KG1 (cell line): ENCODE measurements at regions not wholly inside any gene's neighbourhood (a gene's known extent, or its start where the extent isn't known, plus 50 kb on each side); places are given as distances from the start of the nearest gene placed in this dataset.

ENCODE experiments used
- DNase-seq: peaks from one replicate; lab custom pipeline; 2025; lab: John Stamatoyannopoulos, UW

DNA sequence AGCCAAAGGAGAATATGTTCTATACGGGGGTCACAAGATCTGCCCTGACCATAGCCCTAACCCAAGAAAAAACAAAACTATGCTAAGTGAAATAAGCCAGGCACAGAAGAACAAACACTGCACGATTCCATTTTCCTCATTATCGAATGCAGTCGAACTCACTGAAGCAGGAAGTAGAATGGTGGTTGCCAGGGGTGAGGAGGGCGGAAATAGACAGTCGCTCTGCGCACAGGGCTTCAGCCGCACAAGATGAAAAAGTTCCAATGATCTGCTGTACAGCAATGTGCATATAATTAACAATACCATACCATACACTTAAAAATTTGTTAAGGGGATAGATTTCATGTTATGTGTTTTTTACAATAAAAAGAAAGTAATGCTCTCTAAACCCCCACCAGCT, 257.7 kb downstream of the TXNL1 start:
- no peak for DNase-seq

DNA sequence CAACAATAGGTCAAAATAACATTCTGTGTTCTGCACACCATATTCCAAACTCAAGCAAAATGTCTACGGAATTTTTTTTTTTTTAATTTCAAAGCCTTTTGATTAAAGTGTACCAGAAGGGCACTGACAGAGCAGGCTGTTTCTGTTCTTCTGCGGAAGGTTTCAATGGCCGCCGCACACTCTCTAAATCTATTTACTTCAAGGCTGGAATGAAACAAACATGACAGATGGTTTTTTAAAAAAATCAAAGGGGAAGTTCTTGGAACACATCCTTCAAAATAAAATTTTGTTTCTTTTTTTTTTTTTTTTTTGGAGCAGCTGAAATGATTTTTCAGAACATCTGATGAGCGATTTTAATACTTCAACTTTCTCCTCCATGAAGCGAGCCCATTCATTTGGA, 259.1 kb downstream of the TXNL1 start:
- no peak for DNase-seq

DNA sequence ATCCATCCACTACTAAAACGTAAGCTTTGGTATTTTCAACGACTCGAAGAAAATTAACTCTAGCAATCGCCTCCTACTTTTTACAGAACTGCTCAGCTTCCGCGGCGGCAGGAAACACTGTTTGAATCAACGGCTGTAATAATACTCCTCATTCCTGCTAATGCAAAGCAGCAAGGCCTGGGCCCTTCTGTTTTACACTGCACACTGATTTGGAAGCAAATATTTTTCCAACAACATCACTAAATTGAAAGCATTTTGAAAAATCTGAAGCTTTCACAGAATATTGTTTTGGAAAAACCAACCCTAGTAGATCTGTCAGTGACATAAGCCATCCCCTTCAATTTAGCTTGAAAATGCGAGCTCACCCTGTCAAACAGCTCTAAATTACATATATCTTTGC, 261.2 kb downstream of the TXNL1 start:
- DNase-seq, result no peak

DNA sequence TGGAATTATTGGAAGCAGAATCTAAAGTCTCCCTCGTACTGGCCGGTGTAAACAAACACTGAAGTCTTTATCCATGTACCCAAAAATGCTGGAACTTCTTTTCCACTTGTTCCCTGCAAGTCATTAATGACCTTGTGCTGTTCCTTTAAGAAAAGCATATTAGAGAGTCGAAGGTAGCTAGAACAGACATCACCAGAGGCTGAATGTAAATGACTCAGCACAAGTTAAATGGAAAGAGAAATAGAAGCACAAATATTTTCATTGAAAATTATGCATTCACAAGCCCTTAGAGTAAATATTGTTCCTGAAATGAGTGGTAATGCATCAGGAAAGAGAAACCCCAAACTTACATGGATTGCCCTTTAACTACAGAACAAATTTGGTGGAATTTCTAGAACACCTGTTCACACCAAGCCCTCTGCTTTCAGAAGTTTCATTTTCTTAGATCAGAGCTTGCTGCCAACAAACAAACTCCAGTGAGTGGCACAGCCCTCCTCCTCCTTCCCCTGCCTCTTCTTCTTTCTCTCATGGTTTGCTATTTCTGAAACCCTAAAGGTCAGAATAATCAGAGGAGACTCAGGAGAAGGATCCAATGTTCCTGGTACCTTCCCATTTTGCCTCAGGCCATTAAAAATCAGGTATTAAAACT, 264.3 kb downstream of the TXNL1 start:
- DNase-seq, result no peak

DNA sequence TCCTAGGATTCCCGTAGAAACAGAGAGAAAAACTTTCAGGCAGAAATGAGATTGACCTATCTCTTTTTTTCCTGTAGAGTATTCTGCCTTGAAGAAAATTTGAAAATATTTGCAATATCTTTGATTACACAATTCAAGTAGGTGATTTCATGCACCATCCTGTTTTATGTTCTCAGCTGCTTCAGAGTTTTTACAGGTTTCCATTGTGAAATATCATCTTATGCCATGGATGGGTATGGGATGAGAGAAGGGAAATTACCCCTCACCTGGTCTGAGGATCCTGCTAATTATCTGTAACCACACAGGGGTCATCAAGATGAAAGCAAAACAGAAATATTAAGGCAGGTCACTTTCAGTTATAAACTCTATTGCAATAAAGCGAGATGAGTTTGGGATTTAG, 264.8 kb downstream of the TXNL1 start:
- DNase-seq, result no peak

DNA sequence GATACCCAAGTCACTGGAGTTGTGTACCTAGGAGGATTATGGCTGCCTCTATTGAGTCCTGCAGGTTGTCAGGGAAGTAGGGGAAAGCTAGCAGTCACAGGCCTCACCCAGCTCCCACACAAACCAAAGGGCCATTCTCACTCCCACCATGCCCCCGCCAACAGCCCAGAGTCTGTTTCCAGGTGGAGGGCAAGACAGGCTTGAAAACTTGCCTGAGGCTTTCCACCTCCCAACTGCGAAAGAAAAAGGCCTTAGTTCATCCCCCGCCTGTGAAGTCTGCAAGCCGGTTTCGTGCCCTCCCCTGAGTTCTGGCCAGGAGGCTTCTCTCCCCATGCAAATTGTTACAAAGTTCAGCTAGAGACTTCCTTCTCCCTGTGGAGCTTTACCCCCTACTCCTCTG, 270.3 kb downstream of the TXNL1 start:
- DNase-seq, result no peak

DNA sequence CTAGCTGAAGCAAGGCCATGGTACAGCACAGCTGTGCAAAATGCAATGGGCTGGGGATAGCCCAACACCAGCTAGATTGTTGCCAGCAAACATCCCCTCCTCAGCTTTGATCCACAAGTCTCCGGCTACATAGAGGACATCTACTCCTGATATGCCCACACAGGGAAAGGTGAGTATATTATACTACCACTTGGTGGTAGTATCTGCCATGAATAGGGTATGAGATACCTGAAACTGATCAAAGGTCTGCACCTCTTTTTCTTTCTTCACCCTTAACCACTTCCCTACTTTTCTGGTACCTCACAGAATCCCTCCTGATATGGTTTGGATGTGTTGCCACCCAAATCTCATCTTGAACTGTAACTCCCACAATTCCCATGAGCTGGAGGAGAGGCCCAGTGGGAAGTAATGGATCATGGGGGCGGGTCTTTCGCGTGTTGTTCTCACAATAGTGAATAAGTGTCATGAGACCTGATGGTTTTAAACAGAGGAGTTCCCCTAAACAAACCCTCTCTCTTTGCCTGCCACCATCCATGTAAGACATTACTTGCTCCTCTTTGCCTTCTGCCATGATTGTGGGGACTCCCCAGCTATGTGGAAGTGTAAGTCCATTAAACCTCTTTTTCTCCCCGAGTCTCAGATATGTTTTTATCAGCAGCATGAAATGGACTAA, 279.6 kb downstream of the TXNL1 start:
- no peak for DNase-seq

DNA sequence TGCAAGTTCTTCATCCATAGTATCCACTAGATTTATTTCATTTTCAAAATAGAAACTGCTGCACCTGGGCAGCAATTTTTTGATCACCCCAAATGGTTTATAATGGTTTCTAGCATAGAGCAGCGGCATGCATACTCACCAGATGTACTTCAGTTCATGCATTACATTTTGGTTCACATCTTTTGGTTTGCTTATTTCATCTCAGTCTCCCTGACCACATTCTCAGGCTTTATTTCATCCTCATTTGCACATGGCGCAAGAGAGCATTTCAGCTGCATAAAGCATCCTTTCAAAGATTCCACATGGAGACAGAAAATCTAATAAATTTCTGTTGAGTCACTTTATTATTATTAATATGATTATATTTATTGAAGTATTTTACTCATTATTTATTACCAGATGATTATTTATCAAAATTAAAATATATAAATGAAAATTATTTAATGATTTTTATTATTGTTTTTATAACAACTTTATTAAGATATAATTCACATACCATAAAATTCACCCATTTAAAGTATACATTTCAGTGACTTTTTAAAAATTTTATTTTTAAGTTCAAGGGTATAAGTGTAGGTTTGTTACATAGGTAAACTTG, 284.6 kb downstream of the TXNL1 start:
- DNase-seq, result no peak

DNA sequence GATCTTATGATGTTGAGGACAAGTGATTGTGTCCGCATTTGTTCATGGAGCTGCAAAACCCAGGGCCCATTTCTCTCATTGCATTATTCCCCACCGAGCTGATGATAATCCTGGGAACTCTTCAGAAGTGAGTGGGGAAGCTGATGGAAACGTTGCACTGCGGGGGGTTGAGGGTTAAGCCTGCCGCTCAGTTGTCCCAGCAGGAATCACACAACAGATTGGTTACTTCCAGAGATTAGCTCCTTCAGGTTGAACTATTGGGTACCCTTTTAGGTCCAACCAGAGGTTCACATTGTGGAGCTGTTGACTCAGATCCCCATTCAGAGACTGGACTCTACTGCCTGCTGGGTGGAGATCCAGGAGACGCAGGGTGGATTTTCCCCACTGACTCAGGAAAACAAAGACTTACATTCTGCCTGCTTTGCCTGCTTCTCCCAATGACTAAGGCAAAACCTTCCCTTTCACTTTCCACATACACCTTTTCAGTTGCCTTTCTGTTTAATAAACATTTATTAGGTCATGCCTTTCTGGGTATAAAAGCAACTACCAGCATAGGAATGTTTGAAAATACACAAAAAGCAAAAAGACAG, 286.4 kb downstream of the TXNL1 start:
- DNase-seq, result no peak

DNA sequence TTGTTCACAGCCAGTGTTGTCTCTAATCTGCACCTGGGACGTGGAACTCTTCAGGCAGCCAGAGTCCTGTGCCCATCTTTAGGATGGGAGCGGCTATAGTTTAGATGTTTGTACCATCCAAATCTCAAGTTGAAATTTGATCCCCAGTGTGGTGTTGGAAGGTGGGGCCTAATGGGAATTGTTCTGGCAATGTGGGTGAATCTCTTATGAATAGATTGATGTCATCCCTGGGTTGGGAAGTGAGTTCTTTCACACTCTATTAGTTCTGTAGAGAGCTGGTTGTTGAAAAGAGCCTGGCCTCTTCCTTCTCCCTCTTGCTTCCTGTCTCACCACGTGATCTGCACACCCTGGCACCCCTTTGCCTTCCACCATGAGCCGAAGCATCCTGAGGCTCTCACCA, 300.9 kb downstream of the TXNL1 start:
- no peak for DNase-seq

DNA sequence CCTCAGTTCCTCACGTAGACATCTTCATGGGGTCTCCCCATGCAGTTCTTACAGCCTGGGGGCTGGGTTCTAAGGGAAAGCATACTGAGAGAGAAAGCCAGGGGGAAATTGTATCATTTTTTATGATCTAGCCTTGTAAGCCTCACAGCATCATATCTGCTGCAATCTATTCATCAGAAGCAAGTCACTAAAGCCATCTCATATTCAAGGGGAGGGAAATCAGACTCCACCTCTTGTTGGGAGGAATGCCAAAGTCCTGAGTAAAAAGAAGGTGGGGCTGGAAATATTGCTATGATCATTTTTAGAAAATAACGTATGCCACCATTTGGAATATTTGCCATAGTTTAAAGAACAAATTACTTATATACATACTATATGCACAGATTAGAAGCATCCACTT, 304.6 kb downstream of the TXNL1 start:
- no peak for DNase-seq

DNA sequence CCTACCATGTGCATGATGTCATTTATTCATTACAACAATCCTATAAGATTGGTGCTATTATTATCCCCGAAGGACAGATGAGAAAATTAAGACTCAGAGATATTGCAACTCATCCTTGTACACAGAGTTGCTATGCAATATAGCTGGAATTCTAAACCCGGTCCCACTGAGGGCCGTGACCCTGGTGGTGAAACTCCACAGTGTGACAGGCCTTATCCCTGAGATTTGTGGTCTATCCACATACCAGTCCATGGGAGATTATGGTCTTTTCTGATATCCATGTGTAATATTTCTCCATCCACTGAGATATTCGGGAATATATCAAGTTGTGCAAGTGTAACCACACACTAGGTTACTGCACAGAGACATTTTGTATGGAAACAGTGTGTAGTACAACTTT, 305.2 kb downstream of the TXNL1 start:
- DNase-seq, result no peak

DNA sequence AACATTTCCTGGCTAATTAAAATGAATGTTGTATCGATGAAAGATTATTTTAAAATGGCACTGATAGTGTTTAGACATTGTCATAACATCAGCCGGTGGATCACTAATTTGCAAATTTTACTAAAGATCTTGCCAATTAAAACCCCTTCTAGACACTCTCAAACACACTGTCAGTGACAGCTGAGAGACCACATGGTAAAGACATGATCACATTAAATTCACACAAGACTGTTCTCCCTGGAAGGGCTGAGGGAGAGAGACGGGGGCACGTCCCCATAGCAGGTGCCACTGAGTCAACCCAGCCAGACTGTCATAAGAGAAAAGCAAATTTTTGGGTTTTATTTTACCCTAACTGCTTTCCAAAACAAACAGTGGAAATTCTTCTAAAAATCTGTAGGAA, 306.0 kb downstream of the TXNL1 start:
- DNase-seq, result no peak

DNA sequence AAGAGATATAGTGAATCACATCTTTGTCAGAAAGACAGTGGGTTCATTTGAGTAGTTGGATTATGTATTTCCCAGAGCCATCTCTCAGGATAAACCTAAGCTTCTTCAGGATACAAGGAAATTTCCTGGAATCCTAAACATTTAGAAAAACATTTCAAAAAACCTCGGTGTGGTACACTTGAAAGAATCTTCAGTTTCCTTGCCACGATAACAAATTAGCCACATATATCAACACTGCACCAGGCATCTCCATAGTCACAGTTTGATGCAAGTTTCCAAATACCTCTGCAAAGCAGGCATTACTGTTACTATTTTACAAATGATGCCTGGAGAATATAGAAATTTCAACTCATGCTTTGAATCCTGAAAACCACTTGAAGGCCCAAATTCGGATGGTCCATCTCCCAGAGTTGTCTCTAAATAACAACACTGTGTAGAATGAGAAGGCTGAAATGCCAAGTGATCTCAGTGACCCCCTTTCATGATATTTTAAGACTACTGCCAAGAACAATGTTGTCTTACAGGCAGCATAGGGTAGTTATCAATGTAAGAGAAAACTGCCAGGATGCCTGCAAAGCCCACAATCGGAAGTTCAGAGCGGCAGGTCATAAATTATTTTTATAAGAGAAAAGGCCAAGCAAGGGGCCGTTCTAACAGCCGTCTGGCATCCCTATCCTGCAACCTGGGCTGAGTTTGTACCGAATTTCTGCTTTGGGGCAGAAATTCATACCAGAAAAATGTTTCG, 307.9 kb downstream of the TXNL1 start:
- peak; percentile 29 for DNase-seq

DNA sequence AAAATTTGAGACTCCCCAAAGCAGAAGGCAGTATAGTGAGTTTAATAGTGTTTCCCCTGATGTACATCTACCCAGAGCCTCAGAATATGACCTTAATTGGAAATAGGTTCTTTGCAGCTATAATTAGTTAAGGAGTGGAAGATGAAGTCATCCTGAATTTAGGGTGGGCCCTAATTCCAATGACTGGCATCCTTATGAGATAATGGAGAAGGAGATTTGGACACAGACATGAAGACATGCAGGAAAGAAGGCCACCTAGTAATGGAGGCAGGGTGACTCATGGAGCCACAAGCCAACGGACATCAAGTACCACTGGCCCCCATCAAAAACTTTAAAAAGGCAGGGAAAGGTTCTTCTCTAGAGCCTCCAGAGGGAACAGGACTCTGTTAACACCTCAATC, 308.9 kb downstream of the TXNL1 start:
- no peak for DNase-seq

DNA sequence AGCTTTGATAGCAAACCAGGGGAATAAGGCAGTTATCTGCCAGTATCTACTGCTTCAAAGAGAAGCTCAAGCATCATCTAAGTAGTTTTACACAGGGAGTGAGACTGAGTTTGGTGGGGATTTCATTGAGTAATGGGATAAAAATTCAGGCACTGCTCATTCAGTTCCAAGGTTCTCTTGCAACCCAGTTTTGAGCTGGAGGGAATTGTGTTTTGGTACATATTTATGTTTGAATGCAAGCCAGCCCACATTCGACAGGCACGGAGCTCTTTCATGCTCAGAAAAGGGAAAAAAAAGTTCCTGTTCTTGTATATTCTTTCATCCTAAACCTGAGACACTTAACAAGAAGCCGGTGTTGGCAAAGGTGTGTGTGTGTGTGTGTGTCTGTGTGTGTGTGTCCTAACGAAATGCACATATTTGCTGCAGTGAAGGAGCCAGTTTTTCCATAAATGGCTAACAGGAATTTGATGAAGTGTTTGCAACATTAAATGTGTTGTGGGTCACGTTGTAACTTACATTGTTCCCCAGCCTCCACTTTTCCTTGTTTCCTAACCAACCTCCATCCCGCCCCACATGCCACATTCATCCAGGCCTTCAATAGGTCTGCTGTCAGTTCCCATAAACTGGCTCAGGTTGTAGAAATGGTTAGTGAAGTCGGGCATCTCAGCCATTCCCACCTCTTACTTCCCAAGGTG, 311.1 kb downstream of the TXNL1 start:
- DNase-seq, result no peak

DNA sequence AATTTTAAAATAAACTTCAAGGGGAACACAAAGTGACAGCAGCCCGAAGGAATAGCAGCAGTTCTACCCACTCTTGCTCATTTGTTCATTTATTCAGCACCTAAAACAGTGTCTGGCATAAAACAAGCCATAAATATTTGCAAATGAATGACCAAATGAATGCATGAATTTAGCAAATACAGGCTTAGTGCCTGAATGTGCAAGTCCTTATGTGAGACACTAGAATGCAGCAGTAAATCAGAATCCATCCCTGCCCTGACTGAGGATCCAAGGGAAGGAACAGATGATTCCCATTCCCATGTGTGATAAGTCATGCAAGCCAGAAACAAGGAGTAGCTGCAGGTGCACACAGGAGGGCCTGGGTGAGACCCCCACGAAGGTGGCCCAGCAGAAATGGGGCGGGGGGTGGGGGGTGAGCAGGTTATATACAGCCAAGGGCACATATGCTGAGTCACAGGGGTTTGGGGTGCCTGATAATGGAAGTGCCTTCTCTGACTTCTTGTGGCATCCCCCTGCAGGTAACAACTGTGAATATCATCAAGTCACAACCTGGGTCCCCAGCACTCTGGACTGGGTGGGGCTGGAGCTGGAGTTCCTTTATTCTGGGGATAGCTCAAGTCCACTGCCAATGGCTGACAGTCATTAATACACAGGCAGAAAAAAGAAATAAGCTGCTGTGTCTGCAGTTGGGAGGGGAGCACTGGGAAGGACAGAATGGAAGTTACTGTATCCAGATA, 311.9 kb downstream of the TXNL1 start:
- DNase-seq, result no peak

DNA sequence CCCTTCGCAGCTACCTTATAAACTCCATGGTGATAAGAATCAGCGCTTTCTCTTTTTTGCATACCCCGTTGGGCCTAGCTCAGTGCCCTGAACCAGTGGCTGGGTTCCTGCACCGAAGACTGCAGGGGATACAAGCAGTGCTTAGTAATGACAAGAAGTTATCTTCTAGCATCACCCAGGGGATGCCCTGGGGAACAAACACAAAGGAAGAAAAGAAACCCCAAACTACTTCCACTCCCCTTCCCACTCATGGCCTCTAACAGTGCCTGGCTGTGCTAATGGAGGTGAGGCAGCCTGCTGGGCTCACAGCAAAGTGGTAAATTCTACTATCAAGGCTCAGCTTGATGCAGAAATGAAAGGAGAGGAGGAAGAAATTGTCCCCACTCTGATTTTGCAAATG, 314.7 kb downstream of the TXNL1 start:
- no peak for DNase-seq

DNA sequence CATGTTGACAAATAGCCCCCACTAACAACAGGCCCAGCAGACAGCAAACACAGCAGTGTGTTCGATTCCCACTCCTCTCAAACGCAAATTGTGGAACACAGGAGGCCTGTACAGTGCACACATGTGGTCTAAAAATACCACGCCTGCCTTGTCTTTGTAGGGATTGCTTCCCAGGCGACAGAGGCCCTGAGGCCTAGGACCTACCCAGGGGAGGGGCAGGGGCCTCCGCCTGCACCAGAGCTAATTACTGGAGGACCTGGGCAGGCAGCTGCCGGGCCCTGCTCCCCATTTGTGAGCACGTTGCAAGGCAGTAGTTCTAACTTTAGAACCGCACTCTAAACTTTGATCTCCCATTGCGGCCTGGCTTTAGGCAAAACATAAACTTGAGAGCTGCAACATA, 316.0 kb downstream of the TXNL1 start:
- DNase-seq, result no peak

DNA sequence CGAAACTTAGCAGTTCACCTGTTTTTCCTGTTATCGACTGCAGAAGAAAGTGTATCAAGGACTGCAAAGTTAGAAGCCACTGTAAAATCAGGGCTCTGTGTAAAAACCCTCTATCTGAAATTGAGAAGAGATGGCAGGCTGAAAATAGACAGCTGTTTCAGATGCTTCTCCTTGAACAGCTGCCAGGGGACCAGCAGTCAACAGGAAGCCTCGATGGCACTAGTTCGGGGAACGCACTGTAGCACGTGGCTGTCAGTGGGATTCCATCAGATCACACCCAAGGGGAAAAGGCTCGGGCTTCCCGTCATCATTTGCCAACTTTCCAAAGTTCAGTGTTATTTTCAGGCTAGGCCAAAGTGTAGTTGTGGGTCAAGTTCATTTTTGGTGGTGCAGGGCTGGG, 316.9 kb downstream of the TXNL1 start:
- no peak for DNase-seq

DNA sequence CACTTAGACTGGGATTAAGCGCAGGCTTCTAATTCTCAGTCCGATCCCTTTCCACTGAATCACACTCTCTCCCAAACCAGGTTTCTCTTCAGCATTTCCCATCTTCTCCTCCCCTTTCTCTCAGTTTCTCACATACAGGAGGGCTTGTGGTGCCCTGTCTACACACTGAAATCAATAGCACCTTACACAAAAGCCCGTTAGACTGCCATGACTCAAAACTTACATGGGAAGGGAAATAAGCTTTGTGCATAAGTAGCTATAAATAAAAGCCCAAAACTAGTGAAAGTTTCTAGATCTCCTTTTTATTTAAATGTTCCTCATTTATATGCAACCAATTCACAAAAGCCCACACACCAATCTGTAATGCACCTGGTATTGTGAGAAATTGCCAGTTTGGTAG, 318.4 kb downstream of the TXNL1 start:
- no peak for DNase-seq
